OCI-LY7 (cell line): ENCODE measurements at regions not wholly inside any gene's neighbourhood (a gene's known extent, or its start where the extent isn't known, plus 50 kb on each side); places are given as distances from the start of the nearest gene placed in this dataset.

ENCODE experiments used
- EZH2phosphoT487 ChIP-seq: fragments of 200-600 bp; sonication (generic); IDR thresholded peaks from 2 replicates; pipeline ENCODE4 v1.6.1; 2018; ENCODE audit warnings: low read depth, borderline replicate concordance, mild to moderate bottlenecking, mixed run types, antibody characterized with exemption, low read length, moderate library complexity, mixed read lengths
- TF ChIP-seq, protein P1 (sequence below): fragments of 200-600 bp; sonication (generic); conservative IDR thresholded peaks from 2 replicates; pipeline ENCODE4 v1.5.1; 2014; ENCODE audit warnings: mild to moderate bottlenecking, antibody characterized with exemption, low read length, moderate library complexity, mixed read lengths

DNA sequence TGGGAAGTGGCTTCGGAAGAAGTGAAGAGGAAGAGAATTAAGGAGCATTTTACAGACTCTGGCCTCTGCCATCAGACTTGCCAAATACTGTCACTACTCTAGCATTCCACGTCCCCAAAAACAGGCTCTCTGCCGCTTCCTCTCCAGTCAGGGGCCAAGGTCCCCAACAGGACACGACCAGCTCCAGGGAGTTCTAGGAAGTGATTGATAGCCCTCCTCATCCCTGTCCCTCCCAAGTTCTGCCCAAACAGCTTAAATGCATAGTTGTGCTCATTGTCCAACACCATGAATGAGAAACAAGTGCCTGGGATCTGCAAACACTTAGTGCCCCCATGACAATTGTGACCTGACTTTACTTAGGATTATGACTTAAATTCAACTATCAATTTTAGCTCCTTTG, 96.5 kb downstream of the MED10 start:
- TF ChIP-seq, protein P1, sequence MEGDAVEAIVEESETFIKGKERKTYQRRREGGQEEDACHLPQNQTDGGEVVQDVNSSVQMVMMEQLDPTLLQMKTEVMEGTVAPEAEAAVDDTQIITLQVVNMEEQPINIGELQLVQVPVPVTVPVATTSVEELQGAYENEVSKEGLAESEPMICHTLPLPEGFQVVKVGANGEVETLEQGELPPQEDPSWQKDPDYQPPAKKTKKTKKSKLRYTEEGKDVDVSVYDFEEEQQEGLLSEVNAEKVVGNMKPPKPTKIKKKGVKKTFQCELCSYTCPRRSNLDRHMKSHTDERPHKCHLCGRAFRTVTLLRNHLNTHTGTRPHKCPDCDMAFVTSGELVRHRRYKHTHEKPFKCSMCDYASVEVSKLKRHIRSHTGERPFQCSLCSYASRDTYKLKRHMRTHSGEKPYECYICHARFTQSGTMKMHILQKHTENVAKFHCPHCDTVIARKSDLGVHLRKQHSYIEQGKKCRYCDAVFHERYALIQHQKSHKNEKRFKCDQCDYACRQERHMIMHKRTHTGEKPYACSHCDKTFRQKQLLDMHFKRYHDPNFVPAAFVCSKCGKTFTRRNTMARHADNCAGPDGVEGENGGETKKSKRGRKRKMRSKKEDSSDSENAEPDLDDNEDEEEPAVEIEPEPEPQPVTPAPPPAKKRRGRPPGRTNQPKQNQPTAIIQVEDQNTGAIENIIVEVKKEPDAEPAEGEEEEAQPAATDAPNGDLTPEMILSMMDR, result no peak
- TF ChIP-seq EZH2phosphoT487, result no peak
